ENCODE measurements at regions not wholly inside any gene's neighbourhood (a gene's known extent, or its start where the extent isn't known, plus 50 kb on each side); places are given as distances from the start of the nearest gene placed in this dataset.

GRCh38 chr15:85943791-85944190 is 135.9 kb upstream of the AGBL1 start:
- TF ChIP-seq POLR2A (IDR thresholded peaks at IDR 0.05), result no peak
- TF ChIP-seq CTCF (IDR thresholded peaks at IDR 0.05), result no peak
- intact Hi-C loops (cut with DNase I), result no loop called here
- Histone ChIP-seq H3K4me1 (peaks cover 0 to 12% (median 0%) of the 10 kb centered on the region in 4 donors), H3K4me3 (no peak overlapping the region), H3K9me3 (no peaks in the 10 kb centered on the region), H3K36me3 (no peaks in the 10 kb centered on the region), H3K27ac (no peak overlapping the region), H3K27me3 (no peaks in the 10 kb centered on the region)
- no peak for ATAC-seq
- WGBS (ENCODE audit: insufficient coverage, low coverage, low lambda C conversion rate, missing lambda C conversion rate), result 68% methylated on average over 2 of the region's 2 CpGs
- DNase-seq, result no peak

- H3K9me3 ChIP-seq, result no peaks in the 10 kb centered on the region
- ATAC-seq, result no peak
- intact Hi-C loops (cut with DNase I), result no loop called here
- no peaks in the 10 kb centered on the region for H3K27me3 ChIP-seq
- TF ChIP-seq POLR2A (IDR thresholded peaks at IDR 0.05) (no peak), CTCF (IDR thresholded peaks at IDR 0.05) (no peak)
- no peak for DNase-seq
- no peak overlapping the region for H3K4me3 ChIP-seq
- no peak overlapping the region for H3K27ac ChIP-seq
- 29% methylated on average over 2 of the region's 3 CpGs for WGBS (ENCODE audit: insufficient coverage, low coverage, low lambda C conversion rate, missing lambda C conversion rate)
- no peaks in the 10 kb centered on the region for H3K4me1 ChIP-seq
- H3K36me3 ChIP-seq, result no peaks in the 10 kb centered on the region
These were observed 132.7 kb upstream of the AGBL1 start for GRCh38 chr15:85947021-85947420.

- no peaks in the 10 kb centered on the region for H3K4me1 ChIP-seq
- no peak overlapping the region for H3K27ac ChIP-seq
- 60% methylated on average over 3 of the region's 7 CpGs for WGBS (ENCODE audit: insufficient coverage, low coverage, low lambda C conversion rate, missing lambda C conversion rate)
- H3K4me3 ChIP-seq, result no peak overlapping the region
- DNase-seq, result no peak
- H3K27me3 ChIP-seq, result no peaks in the 10 kb centered on the region
- H3K36me3 ChIP-seq, result no peaks in the 10 kb centered on the region
- ATAC-seq, result no peak
- intact Hi-C loops (cut with DNase I), result no loop called here
- H3K9me3 ChIP-seq, result no peaks in the 10 kb centered on the region
- TF ChIP-seq CTCF (IDR thresholded peaks at IDR 0.05) (no peak), POLR2A (IDR thresholded peaks at IDR 0.05) (no peak)
These were observed 131.7 kb upstream of the AGBL1 start for GRCh38 chr15:85947936-85948335.

- ATAC-seq (no peak), DNase-seq (no peak)
- intact Hi-C loops (cut with DNase I), result no loop called here
- H3K4me3 ChIP-seq, result no peak overlapping the region
- H3K27ac ChIP-seq, result no peak overlapping the region
- no peaks in the 10 kb centered on the region for H3K36me3 ChIP-seq
- H3K9me3 ChIP-seq, result no peaks in the 10 kb centered on the region
- WGBS (ENCODE audit: insufficient coverage, low coverage, low lambda C conversion rate, missing lambda C conversion rate), result 75% methylated on average over 3 of the region's 5 CpGs
- H3K27me3 ChIP-seq, result no peaks in the 10 kb centered on the region
- TF ChIP-seq POLR2A (IDR thresholded peaks at IDR 0.05) (no peak), CTCF (IDR thresholded peaks at IDR 0.05) (no peak)
- no peaks in the 10 kb centered on the region for H3K4me1 ChIP-seq
These were observed 129.6 kb upstream of the AGBL1 start for GRCh38 chr15:85950101-85950500.

GRCh38 chr15:85954586-85954985 is 125.1 kb upstream of the AGBL1 start:
- H3K9me3 ChIP-seq, result no peaks in the 10 kb centered on the region
- DNase-seq (no peak), ATAC-seq (peak in 1 of 4 donors; percentile 29)
- no peaks in the 10 kb centered on the region for H3K27me3 ChIP-seq
- TF ChIP-seq POLR2A (IDR thresholded peaks at IDR 0.05) (no peak), CTCF (IDR thresholded peaks at IDR 0.05) (no peak)
- intact Hi-C loops (cut with DNase I), result no loop called here
- no peak overlapping the region for H3K4me3 ChIP-seq
- WGBS (ENCODE audit: insufficient coverage, low coverage, low lambda C conversion rate, missing lambda C conversion rate), result 30% methylated on average over 1 of the region's 1 CpG
- no peaks in the 10 kb centered on the region for H3K4me1 ChIP-seq
- H3K27ac ChIP-seq, result no peak overlapping the region
- no peaks in the 10 kb centered on the region for H3K36me3 ChIP-seq

All from right lobe of liver (tissue), 6 donors.